Stimulated activated CD4-positive, alpha-beta T cell treated with anti-CD3 and anti-CD28 coated beads, Interleukin-2, amount 100 ng/mL, for 48 hours (primary cell): ENCODE measurements at regions not wholly inside any gene's neighbourhood (a gene's known extent, or its start where the extent isn't known, plus 50 kb on each side); places are given as distances from the start of the nearest gene placed in this dataset.
"Not testable (repeated sequence)": the region's sequence is repeated elsewhere in the genome, so short reads cannot be mapped to it uniquely, and the experiment has no call there.

Experiments used
- DNase-seq, 2 donors: peaks; one replicate each; pipeline ENCODE4 v3.0.0-alpha.2; 2020

- no peak for DNase-seq
Measured at GRCh38 chr22:35186492-35186891, 70.8 kb upstream of the HMGXB4 start.

DNA sequence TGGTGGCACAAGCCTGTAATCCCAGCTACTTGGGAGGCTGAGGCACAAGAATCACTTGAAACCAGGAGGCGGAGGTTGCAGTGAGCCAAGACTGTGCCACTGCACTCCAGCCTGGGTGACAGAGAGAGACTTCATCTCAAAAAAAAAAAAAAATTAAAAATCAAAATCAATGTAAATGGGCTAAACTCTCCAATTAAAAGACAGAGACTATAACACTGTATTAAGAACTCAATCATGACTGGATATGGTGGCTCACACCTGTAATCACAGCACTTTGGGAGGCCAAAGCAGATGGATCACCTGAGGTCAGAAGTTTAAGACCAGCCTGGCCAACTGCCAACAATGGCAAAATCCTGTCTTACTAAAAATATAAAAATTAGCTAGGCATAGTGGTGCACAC is 68.4 kb upstream of the HMGXB4 start:
- DNase-seq = not testable (repeated sequence)

GRCh38 chr22:35189559-35189958 is 67.7 kb upstream of the HMGXB4 start:
- no peak for DNase-seq

DNA sequence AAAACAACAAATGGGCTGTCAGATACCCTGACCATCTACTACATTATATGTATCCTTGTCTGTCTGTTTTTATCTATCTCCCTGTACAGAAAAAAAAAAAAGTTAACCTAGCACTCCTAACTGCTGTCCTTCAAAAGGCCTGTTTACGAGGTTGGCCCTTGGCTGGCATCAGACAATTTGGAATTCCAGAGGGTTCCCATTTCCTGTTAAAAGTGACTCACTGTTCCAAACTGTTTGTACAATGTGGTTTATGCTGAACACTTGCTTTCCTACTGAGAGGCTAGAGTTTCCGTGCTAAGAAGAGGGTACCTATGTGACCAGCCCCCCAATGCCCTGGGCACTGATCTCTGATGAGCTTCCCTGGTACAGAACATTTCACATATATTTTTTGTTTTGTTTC is 65.9 kb upstream of the HMGXB4 start:
- DNase-seq = no peak

- DNase-seq = no peak
Measured at GRCh38 chr22:35192129-35192918, 65.0 kb upstream of the HMGXB4 start.

DNA sequence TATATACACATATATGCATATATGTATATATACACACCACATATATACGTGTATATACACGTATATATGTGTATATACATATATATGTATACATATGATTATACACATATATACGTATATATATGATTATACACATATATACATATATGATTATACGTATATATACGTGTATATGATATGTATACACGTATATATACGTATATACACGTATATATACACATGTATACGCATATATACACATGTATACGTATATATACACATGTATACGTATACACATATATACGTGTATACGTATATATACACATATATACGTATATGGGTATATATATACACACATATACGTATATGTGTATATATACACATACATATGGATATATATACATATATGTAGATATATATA is 62.1 kb upstream of the HMGXB4 start:
- DNase-seq = no peak

GRCh38 chr22:35195821-35196220 is 61.5 kb upstream of the HMGXB4 start:
- DNase-seq = no peak

DNA sequence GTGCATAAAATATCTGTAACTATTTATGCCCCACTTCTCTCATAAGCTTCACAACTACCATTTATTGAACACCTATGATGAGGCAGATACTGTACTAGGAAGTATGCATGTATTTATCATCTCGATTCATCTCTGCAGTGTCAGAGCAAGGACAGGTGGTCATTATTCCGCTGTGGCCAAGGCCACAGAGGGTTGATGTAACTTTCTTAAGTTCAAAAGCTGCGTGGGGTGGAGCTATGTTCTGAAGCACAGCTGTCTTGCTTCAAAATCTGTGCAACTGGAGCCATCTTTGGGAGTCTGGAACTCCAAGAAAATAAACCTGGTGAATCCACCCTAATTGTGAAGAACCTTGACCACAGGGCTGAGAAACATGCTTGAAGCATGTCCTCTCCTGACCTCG is 60.2 kb upstream of the HMGXB4 start:
- DNase-seq = no peak

- no peak for DNase-seq
Measured at GRCh38 chr22:35197886-35198285, 59.4 kb upstream of the HMGXB4 start.

GRCh38 chr22:35198738-35199137 is 58.6 kb upstream of the HMGXB4 start:
- no peak for DNase-seq

DNA sequence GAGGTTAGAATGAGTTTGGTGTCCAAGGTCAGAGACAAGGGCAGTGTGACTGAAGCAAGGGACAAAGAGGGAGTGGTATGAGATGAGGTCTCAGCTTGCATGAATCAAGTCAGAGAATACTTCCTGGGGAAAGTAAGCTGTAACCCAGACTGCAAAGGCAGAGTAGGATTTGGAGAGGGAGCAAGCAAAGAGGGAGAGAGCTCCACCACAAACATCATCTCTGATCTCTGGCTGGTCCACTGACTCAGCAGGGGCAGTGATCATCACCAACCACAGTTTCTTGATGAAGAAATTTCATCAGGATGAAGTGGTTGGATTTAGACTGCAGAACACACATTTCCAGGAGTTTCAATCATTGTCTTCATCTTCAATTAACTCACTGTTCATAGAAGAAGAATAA is 54.9 kb upstream of the HMGXB4 start:
- DNase-seq = no peak

DNA sequence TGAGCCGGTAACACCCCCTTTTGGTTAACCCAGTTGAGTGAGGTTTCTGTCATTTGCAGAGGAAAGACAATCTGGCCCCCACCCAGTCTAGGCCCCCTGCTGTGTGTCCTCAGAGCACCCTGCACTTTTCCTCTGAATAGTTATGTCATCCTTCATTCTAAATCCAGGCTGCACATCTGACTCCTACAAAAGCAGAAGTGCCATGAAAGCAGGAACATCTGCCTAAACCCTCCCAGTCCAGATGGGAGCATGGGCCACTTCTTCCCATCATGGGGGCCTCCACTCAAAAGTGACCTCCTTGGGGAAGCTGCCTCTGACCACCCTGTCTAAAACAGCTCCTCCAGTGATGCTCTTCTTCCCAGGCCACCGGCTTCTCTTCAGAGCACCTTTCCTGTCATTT is 53.7 kb upstream of the HMGXB4 start:
- no peak for DNase-seq

GRCh38 chr22:35204807-35205775 is 52.2 kb upstream of the HMGXB4 start:
- DNase-seq = no peak

GRCh38 chr22:35205961-35206360 is 51.3 kb upstream of the HMGXB4 start:
- no peak for DNase-seq

DNA sequence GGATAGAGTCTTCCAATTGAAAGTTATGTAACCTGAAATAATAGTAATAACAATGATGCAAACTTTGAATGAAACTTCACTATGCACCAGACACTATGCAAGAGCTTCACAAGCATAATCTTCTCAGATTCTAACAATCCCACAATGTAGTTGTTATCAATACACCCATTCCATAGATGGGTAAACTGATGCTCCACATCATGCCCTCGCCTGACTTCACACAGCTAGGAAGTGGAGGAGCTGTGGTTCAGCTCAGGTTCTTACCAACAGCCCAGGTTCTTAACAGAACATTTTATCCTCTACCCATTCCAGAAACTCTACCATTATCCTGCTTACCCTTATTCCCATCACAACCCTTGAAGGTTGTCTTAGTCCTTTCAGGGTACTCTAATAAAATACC is 50.4 kb upstream of the HMGXB4 start:
- DNase-seq = no peak
